CD4-positive, alpha-beta T cell (primary cell): ENCODE measurements at regions not wholly inside any gene's neighbourhood (a gene's known extent, or its start where the extent isn't known, plus 50 kb on each side); places are given as distances from the start of the nearest gene placed in this dataset.

Experiments used
- ATAC-seq: fragments of 200-7000 bp; cut with Tn5 transposase; one replicate; pipeline ENCODE4 v1.10.0; 2022; ENCODE audit warnings: mild to moderate bottlenecking; ENCODE audit not compliant: poor library complexity
- CTCF ChIA-PET: fragments of 350-600 bp; sonication (Branson Sonifier 250); formaldehyde crosslinking; loops from one replicate; lab custom pipeline; 2021; ENCODE audit warnings: antibody characterized with exemption, inconsistent platforms; lab: Charles Lee
- POLR2A ChIA-PET: fragments of 350-600 bp; sonication (Branson Sonifier 250); formaldehyde crosslinking; loops from one replicate; lab custom pipeline; 2021; ENCODE audit warnings: antibody characterized with exemption, inconsistent platforms; lab: Charles Lee
- DNase-seq, 14 experiments: peaks; one replicate each; pipeline ENCODE4 v3.0.0-alpha.2; 2013 to 2020; ENCODE audit warnings: mixed read lengths in 2 of 14
- H3K27ac ChIP-seq, 2 donors: one replicate each; pipeline versions ENCODE4 v1.5.1 to v1.7.0; 2013; ENCODE audit warnings: low read length in 2 of 2, low read depth in 1 of 2, mild to moderate bottlenecking in 1 of 2
- H3K27me3 ChIP-seq, 2 experiments: 1 replicate in 1 of 2; 2 replicates in 1 of 2; pipeline versions ENCODE4 v1.6.1 to v1.7.0; 2013; ENCODE audit warnings: low read length in 2 of 2, control low read depth in 1 of 2, mild to moderate bottlenecking in 1 of 2, moderate library complexity in 1 of 2; ENCODE audit not compliant: insufficient read depth in 2 of 2, control insufficient read depth in 1 of 2
- H3K36me3 ChIP-seq: one replicate; pipeline ENCODE4 v1.6.1; 2013; ENCODE audit warnings: low read length, control low read depth; ENCODE audit not compliant: insufficient read depth
- H3K4me1 ChIP-seq: one replicate; pipeline ENCODE4 v1.6.1; 2013; ENCODE audit warnings: low read length, control low read depth; ENCODE audit not compliant: insufficient read depth
- H3K4me3 ChIP-seq: one replicate; pipeline ENCODE4 v1.5.1; 2013; ENCODE audit warnings: mild to moderate bottlenecking, low read length, moderate library complexity
- H3K9me3 ChIP-seq, 2 experiments: 1 replicate in 1 of 2; 2 replicates in 1 of 2; pipeline versions ENCODE4 v1.6.1 to v1.7.0; 2013; ENCODE audit warnings: low read length in 2 of 2, mild to moderate bottlenecking in 2 of 2, control low read depth in 1 of 2, moderate library complexity in 1 of 2; ENCODE audit not compliant: control insufficient read depth in 1 of 2, insufficient read depth in 1 of 2
- H3K27ac Mint-ChIP-seq: one replicate; pipeline ENCODE4 v1.8.0; 2020; ENCODE audit warnings: mixed read lengths
- H3K27me3 Mint-ChIP-seq: one replicate; pipeline ENCODE4 v1.8.0; 2021; ENCODE audit warnings: mixed read lengths
- H3K36me3 Mint-ChIP-seq: one replicate; pipeline ENCODE4 v1.8.0; 2021; ENCODE audit warnings: low read depth, mixed read lengths
- H3K4me1 Mint-ChIP-seq: one replicate; pipeline ENCODE4 v1.8.0; 2021; ENCODE audit warnings: low read depth, mixed read lengths
- H3K4me3 Mint-ChIP-seq: one replicate; pipeline ENCODE4 v1.8.0; 2020; ENCODE audit warnings: mild to moderate bottlenecking, mixed read lengths
- H3K9me3 Mint-ChIP-seq: one replicate; pipeline ENCODE4 v1.8.0; 2020; ENCODE audit warnings: mixed read lengths
- intact Hi-C, 2 experiments: fragments of 100-400 bp; cut with DNase I in 1 of 2; cut with micrococcal nuclease in 1 of 2; formaldehyde crosslinking; loops; one replicate each; pipeline versions ENCODE4 v1.15.1 to v1.9.0; 2023 to 2025; cut with DNase I, micrococcal nuclease
- TF ChIP-seq, protein P1 (sequence below): fragments of 200-600 bp; IDR thresholded peaks from one replicate; pipeline ENCODE4 v1.8.0; 2022; ENCODE audit warnings: antibody characterized with exemption, mild to moderate bottlenecking

DNA sequence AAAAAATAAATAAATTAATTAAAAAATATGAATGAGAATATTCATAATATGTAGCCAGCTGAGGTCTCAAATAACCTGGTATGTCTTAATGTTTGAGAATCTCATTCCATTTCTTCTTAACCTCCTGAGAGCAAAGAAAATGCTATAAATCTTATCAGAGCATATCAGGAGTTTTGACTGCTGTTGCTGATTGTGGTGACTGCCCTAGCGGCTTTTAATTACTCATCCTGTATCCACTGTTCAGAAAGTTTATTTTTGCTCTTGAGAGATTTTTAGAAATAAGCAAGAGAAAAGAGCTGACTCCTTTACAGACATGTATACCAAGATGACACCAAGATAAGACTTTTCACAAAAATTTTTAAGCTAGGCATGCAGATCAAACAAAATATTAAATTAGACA, 454.8 kb upstream of the CBLB start:
- peaks cover 6% of the 10 kb centered on the region for H3K36me3 Mint-ChIP-seq
- ATAC-seq (no peak), DNase-seq (no peak)
- H3K9me3 Mint-ChIP-seq, result peaks cover 13% of the 10 kb centered on the region
- H3K27me3 Mint-ChIP-seq, result no peaks in the 10 kb centered on the region
- Histone ChIP-seq H3K4me3 (no peak overlapping the region), H3K36me3 (no peaks in the 10 kb centered on the region), H3K4me1 (peaks cover 2% of the 10 kb centered on the region), H3K27me3 (no peaks in the 10 kb centered on the region), H3K27ac (no peak overlapping the region), H3K9me3 (peaks cover 0 to 10% of the 10 kb centered on the region in 2 experiments)
- no peak overlapping the region for H3K27ac Mint-ChIP-seq
- H3K4me1 Mint-ChIP-seq, result peaks cover 28% of the 10 kb centered on the region
- ChIA-PET CTCF (no interaction called here), POLR2A (no interaction called here)
- TF ChIP-seq, protein P1, sequence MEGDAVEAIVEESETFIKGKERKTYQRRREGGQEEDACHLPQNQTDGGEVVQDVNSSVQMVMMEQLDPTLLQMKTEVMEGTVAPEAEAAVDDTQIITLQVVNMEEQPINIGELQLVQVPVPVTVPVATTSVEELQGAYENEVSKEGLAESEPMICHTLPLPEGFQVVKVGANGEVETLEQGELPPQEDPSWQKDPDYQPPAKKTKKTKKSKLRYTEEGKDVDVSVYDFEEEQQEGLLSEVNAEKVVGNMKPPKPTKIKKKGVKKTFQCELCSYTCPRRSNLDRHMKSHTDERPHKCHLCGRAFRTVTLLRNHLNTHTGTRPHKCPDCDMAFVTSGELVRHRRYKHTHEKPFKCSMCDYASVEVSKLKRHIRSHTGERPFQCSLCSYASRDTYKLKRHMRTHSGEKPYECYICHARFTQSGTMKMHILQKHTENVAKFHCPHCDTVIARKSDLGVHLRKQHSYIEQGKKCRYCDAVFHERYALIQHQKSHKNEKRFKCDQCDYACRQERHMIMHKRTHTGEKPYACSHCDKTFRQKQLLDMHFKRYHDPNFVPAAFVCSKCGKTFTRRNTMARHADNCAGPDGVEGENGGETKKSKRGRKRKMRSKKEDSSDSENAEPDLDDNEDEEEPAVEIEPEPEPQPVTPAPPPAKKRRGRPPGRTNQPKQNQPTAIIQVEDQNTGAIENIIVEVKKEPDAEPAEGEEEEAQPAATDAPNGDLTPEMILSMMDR, result no peak
- intact Hi-C loops, result no loop called here
- no peak overlapping the region for H3K4me3 Mint-ChIP-seq

DNA sequence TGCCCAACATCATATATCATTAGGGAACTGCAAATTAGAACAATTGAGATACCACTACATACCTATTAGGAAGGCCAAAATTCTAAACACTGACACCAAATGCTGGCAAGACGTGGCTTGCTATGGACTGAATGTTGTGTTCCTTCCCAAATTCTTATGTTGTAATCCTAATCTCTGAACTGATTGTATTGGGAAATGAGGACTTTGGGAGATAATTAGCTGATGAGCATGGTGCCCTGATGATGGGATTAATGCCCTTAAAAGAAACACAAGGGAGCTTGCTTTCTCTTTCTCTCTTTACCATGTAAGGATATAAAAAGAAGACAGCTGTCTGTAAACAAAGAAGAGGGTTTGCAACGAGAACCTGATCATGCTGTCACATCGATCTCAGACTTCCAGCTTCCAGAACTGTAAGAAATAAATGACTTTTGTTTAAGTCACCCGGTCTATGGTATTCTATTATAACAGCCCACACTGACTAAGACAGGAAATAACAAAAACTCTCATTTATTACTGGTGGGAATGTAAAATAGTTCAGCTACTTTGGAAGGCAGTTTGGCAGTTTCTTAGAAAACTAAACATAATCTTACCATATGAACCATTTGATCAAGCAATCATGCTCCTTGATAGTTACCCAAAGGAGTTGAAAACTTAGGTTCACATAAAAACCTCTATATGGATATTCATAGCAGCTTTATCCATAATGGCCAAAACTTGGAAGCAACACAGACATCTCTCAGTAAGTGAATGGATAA, 458.3 kb upstream of the CBLB start:
- Mint-ChIP-seq H3K4me3 (peak overlapping the region; percentile 3), H3K27ac (no peak overlapping the region)

DNA sequence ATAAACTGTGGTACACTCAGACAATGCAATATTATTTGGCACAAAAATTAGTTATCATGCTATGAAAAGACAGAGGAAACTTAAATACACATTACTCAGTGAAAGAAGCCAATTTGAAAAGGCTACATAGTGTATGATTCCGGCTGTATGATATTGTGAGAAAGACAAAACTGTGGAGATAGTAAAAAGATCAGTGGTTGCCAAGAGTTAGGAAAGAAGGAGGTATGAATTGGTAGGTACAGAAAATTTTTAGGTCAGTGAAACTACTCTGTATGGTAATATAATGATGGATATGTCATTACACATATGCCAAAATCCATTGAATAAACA, 458.8 kb upstream of the CBLB start:
- Histone ChIP-seq H3K4me3 (no peak overlapping the region), H3K9me3 (peaks cover 0 to 10% of the 10 kb centered on the region in 2 experiments), H3K4me1 (peaks cover 3% of the 10 kb centered on the region), H3K27me3 (no peaks in the 10 kb centered on the region), H3K36me3 (no peaks in the 10 kb centered on the region), H3K27ac (no peak overlapping the region)
- Mint-ChIP-seq H3K4me1 (peaks cover 21% of the 10 kb centered on the region), H3K27ac (no peak overlapping the region), H3K36me3 (peaks cover 6% of the 10 kb centered on the region), H3K9me3 (peaks cover 8% of the 10 kb centered on the region), H3K27me3 (no peaks in the 10 kb centered on the region), H3K4me3 (no peak overlapping the region)
- ChIA-PET POLR2A (interaction anchor here (1.5 kb wide), 1 partner anchor 10 kb away, joined by 9 read pairs; no protein-coding TSS in a partner anchor), CTCF (no interaction called here)
- no peak for DNase-seq
- intact Hi-C loops, result no loop called here
- ATAC-seq, result no peak
- TF ChIP-seq, protein P1, result no peak

More for the DNA sequence above, 458.3 kb upstream of the CBLB start:
- DNase-seq (peak in 1 of 14 experiments; percentile 25), ATAC-seq (no peak)
- peaks cover 6% of the 10 kb centered on the region for H3K36me3 Mint-ChIP-seq
- H3K36me3 ChIP-seq, result no peaks in the 10 kb centered on the region
- H3K4me1 Mint-ChIP-seq, result peaks cover 18% of the 10 kb centered on the region
- H3K4me3 ChIP-seq, result no peak overlapping the region
- peaks cover 0 to 10% of the 10 kb centered on the region in 2 experiments for H3K9me3 ChIP-seq
- H3K27me3 ChIP-seq, result no peaks in the 10 kb centered on the region
- H3K4me1 ChIP-seq, result peaks cover 2% of the 10 kb centered on the region
- TF ChIP-seq, protein P1, result no peak
- ChIA-PET POLR2A (interaction anchor here (0.7 to 1.5 kb wide), 2 partner anchors 10 to 27 kb away, joined by 3 to 9 read pairs; no protein-coding TSS in a partner anchor), CTCF (no interaction called here)
- peaks cover 10% of the 10 kb centered on the region for H3K9me3 Mint-ChIP-seq
- no peak overlapping the region for H3K27ac ChIP-seq
- intact Hi-C loops, result no loop called here
- H3K27me3 Mint-ChIP-seq, result no peaks in the 10 kb centered on the region
